ENCODE measurements at regions not wholly inside any gene's neighbourhood (a gene's known extent, or its start where the extent isn't known, plus 50 kb on each side); places are given as distances from the start of the nearest gene placed in this dataset.

DNA sequence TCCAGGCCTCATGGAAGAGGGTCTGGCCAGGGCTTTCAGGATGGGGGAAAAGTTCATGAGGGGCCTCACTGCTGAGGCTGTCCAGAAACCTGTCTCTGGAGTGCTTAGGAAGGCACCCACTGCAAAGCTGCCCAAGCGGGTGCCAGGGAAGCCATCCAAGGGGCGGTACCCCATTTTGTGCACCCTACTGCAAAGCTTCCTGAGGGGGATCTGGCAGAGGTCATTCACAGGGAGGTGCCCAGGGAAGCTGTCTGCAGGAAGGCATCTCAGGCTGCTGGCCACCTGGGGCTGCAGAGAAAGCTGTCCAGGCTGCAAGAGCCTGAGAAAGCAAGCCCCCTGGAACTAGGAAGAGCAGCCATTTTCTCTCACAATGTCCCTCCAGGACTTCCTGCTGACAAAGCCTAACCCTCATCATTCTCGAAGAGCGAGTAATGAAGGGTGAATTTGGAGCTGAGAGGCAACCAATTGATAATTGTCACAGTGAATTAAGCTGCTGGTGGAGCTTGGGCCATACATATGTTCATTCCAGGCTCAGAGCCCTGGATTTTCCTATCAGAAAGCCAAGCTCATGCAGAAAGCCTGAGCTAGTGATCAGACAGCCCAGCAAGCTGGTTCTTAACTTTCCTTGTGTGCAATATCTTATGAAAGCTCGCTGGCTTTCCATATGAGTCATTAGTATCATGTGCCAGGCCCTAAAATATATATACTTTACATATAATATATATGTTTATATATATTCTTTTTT, 62.2 kb upstream of the SLC22A16 start:
- DNase-seq (ENCODE audit: low read depth in 2 of 3, low spot score in 1 of 3) = no peak

DNA sequence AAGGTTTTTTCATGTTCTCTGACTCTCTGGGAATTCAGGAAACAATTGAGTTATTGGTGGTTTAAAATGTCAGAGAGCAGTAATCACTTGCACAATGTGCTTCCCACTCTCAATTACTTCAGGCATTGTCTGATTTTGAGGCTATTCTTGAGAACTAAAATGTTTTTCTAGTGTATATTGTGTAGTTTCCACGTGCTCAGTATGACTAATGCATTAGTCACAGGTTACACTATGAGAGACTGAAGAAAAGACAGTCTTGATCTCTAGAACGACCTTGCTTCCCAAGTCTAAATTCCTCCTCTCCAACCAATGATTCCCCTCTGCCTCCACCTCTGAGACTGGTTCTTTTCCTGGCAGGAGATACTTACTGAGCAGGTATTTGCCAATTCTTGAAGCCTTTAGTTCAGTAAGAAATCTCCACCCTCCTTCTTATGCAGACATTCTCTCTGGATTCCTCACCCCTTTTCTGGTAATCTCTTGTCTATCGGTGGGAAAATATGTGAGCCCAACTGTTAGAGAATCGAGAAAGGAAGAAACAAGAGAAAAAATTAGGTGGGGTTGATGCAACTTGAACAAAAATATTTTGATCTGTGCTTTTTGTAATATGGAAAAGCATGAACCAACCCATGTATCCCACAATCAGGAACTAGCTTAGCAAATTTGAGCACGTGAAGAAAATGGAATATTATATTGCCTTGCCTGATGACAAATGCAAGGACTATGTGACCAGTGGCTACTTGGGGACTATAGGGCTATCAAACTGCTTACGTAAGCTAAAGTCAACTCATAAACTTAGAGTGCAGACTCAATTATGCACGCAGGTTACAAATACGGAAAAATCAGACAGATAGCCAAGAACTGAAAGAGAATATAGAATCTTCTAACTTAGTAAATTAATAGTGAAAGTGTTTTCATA, 61.1 kb upstream of the SLC22A16 start:
- DNase-seq (ENCODE audit: low read depth in 2 of 3, low spot score in 1 of 3) = peak in 1 of 3 donors; percentile 14

DNA sequence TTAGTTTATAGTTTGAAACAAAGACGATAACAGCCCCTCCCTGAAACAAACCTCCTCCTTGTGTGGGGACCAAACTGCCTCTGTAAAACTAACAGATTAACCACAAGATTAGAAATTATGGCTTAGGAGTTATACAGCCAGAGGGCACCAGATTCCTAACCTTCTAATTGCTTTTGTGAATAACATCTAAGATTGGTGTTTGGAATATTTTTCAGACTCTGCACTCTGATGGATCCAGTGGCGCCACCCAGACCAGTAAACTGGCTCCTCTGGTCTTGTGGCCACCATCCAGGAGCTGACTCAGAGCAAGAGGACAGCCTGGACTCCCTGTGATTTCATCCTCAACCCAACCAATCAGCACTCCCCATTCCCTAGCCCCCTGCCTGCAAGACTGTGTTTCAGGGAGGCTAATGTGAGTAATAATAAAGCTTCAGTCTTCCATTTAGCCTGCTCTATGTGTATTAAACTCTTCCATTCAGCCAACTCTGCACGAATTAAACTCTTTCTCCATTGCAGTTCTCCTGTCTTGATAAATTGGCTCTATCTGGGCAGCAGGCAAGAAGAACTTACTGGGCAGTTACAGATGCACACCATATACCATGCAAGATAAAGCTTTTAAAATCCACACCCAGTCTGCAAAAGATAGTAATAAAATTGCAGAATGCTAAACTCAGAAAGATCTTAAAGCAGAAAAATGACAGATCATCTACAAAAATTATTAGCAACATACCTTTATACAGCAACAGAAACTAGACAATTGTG, 58.5 kb upstream of the SLC22A16 start:
- DNase-seq (ENCODE audit: low read depth in 2 of 3, low spot score in 1 of 3) = no peak

DNA sequence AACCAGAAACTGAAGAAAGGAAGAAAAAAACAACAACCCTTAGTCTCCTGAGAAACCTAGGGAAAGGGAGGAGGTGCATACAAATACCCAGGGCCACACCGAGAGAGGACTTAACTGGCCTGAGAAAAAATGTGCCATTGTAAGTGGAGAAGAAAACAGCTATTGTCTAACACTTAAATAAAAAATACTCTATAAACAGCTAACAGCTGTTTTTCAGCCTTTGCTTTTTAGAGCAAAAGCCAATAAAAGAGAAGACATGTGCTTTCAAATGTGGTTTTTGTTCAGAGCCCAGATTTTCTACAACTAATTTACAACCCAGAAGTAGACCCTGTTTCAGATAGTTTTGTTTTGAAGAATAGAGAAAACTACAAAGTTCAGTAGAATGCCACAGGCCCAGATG, 56.0 kb upstream of the SLC22A16 start:
- no peak for DNase-seq (ENCODE audit: low read depth in 2 of 3, low spot score in 1 of 3)

DNA sequence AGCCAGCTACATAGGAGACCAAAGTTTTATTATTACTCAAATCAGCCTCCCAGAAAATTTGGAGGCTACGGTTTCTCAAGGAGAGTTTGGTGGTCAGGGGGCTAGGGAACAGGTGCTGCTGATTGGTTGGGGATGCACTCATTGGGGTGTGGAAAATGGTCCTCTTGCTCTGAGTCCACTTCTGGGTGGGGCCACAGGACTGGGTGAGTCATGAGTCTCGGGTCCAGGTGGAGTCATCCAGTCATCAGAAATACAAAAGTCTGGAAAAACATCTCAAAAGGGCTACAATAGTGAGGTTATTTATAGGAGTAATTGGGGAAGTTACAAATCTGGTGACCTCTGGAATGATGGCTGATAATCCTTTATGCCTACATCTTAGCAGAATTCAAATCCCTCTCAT, 54.3 kb upstream of the SLC22A16 start:
- DNase-seq (ENCODE audit: low read depth in 2 of 3, low spot score in 1 of 3) = no peak

DNA sequence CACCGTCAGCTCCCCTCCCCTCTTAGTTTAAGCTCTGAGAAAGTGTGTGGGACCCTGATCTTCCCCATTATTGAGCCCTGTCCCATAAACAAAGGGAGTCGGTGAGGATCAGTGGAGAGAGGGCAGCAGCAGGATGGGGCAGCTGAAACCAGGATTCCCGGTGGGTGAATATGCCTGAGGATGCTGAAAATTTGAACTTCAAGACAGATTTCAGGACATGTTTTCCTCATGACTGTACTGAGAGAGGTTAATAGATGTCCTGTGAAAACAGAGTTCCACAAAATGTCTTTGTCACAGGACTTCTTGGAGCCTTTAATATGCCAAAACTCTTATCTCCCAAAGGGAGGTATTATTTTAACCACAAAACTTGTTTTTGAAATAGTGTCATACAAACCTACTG, 53.5 kb upstream of the SLC22A16 start:
- no peak for DNase-seq (ENCODE audit: low read depth in 2 of 3, low spot score in 1 of 3)

DNA sequence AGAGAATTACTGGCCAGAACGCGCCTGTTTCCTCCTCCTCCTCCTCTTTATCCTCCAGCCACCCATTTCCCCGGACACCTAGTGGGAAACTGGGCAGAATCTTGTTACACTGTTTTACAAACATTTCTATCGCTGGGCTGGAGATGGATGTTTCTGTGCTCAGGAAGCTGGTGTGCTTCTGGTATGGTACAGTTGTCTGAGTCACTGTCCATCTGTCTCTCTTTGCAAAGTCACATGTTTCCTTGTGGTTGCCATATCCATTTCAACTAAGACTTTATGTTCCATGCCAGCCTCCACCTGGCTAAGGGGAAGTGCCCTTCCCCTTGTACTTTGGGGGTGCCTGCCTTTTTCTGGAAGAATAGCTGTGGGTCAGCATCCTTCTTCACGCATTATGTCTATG, 52.9 kb upstream of the SLC22A16 start:
- DNase-seq (ENCODE audit: low read depth in 2 of 3, low spot score in 1 of 3) = no peak

DNA sequence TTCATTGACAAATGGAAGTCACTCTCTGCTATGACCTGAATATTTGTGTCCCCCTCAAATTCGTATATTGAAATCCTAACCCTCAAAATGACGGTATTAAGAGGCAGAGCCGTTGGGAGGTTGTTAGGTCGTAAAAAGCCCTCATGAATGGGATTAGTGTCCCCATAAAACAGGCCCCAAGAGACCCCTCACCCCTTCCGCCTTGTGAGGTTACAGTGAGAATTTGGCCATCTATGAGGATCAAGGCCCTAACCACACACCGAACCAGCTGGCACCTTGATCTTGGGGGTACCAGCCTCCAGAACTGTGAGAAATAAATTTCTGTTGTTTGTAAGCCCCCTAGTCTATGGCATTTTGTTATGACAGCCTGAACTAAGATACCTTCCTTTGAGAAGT, 52.5 kb upstream of the SLC22A16 start:
- DNase-seq (ENCODE audit: low read depth in 2 of 3, low spot score in 1 of 3) = no peak

DNA sequence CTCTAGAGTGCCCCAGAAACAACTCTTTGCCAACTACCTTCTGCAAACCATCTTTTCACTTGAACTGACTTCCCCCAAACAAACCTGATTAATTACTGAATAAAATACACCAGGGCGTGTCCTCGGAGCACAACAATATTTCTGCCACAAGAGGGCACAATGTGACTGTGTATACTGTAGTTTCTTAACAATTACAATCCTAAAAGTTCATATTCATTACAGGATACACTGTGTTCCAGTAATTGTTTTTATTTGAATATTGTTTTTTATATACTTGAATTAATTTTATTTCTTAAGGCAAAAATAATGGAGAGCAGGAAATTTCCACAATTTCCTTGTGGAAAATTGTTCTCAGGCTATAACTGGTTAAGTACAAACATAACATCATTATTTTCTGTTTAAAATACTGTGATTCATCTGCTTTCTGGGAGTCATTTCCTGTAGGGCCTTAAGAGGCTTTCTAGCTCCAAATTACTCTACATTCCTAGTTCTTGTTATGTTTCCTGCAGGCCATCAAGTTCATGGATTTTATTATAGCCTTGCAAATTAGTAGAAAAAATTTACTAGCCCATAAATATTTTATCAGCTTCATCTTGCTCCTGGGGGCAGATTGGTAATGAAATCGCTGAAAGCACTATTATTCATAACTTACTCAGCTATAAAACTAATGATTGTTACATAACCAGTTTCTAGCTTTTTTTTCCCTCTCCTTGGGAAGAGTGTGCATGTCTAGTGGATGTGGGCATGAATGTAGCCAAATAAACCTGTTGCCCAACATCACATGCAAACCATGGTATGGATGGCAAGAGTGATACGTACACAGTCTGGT, 51.9 kb upstream of the SLC22A16 start:
- peak; percentile 11 to 73 (median 32) for DNase-seq (ENCODE audit: low read depth in 2 of 3, low spot score in 1 of 3)

DNA sequence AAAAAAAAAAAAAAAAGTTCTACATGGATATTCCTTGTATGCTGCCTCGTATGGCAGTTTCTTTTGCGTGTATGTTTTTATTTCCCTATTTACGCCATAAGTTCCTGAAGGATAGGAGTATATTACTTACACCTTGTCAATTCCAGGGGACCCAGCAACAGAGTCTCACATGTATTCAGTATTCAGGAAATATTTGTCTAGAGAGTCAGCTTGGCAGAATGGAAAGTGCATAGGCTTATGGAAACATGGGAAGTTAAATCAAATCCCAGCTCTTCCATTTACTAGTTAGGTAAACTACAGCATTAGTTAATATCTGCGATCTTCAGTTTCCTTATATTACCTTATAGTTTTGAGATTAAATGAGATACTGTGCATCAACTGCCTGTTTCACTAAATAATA, 51.1 kb upstream of the SLC22A16 start:
- DNase-seq (ENCODE audit: low read depth in 2 of 3, low spot score in 1 of 3) = no peak

DNA sequence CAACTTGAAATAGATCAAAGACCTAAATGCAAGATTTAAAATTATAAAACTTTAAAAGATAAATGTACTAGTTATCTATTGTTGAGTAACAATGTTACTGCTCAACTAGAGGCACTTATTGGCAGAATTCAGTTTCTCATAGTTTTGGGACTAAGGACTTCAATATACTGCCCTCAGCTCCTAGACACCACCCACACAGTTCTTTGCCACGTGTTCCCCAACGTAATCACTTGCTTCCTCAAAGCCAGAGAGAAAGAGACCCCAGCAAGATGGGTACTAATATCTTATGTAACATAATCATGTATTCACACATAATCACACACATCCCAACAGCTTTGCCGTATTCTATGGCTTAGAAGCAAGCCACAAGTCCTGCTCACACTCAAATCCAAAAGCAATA, 50.3 kb upstream of the SLC22A16 start:
- no peak for DNase-seq (ENCODE audit: low read depth in 2 of 3, low spot score in 1 of 3)
